ENCODE measurements at regions not wholly inside any gene's neighbourhood (a gene's known extent, or its start where the extent isn't known, plus 50 kb on each side); places are given as distances from the start of the nearest gene placed in this dataset.

GRCh38 chr3:105223815-105224214, 142.9 kb upstream of the ALCAM start:
- no peak for DNase-seq (ENCODE audit: low read depth in 6 of 9, low spot score in 9 of 9)
- no peaks in the 10 kb centered on the region for H3K9me3 ChIP-seq (ENCODE audit: control insufficient read depth in 2 of 2, insufficient read depth in 1 of 2, low read length in 1 of 2)
- no peak overlapping the region for H3K27ac ChIP-seq (ENCODE audit: low read depth in 1 of 2, low read length in 1 of 2)
- no peaks in the 10 kb centered on the region for H3K36me3 ChIP-seq (ENCODE audit: control insufficient read depth in 2 of 2, insufficient read depth in 2 of 2, low read length in 1 of 2)
- no peaks in the 10 kb centered on the region for H3K4me1 ChIP-seq (ENCODE audit: control insufficient read depth in 2 of 2, insufficient read depth in 2 of 2, low read length in 2 of 2)
- WGBS, result 94% methylated on average over 11 of the region's 11 CpGs
- H3K4me3 ChIP-seq (ENCODE audit: low read length in 2 of 2), result no peak overlapping the region
- no peaks in the 10 kb centered on the region for H3K27me3 ChIP-seq (ENCODE audit: control insufficient read depth in 2 of 2, insufficient read depth in 1 of 2, low read length in 1 of 2)

GRCh38 chr3:105228696-105229095, 138.0 kb upstream of the ALCAM start:
- Histone ChIP-seq H3K4me3 (ENCODE audit: low read length in 2 of 2) (no peak overlapping the region), H3K4me1 (ENCODE audit: control insufficient read depth in 2 of 2, insufficient read depth in 2 of 2, low read length in 2 of 2) (no peaks in the 10 kb centered on the region), H3K36me3 (ENCODE audit: control insufficient read depth in 2 of 2, insufficient read depth in 2 of 2, low read length in 1 of 2) (no peaks in the 10 kb centered on the region), H3K9me3 (ENCODE audit: control insufficient read depth in 2 of 2, insufficient read depth in 1 of 2, low read length in 1 of 2) (peaks cover 0 to 1% of the 10 kb centered on the region in 2 donors), H3K27me3 (ENCODE audit: control insufficient read depth in 2 of 2, insufficient read depth in 1 of 2, low read length in 1 of 2) (no peaks in the 10 kb centered on the region), H3K27ac (ENCODE audit: low read depth in 1 of 2, low read length in 1 of 2) (no peak overlapping the region)
- WGBS, result 89% methylated on average over 3 of the region's 3 CpGs
- DNase-seq (ENCODE audit: low read depth in 6 of 9, low spot score in 9 of 9), result no peak

DNA sequence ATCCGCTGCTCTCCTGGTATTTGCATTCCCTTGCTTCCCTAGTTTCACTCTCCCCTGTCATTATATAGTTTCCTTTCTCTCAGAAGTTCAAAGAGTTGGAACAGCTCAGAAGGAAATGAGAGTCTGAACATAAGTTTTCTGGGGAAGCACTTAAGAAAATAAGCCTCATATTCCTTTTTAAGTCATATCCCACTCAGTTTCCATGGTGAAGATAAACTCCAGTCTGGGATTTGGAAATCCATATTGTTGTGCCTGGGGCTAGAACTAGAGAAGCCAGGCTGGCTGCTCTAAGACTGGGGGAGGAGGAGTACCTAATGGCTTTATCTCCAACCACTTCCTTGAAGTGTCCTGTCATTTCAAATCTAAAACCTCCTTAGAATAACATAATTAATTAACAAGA, 134.2 kb upstream of the ALCAM start:
- Histone ChIP-seq H3K4me3 (ENCODE audit: low read length in 2 of 2) (no peak overlapping the region), H3K36me3 (ENCODE audit: control insufficient read depth in 2 of 2, insufficient read depth in 2 of 2, low read length in 1 of 2) (no peaks in the 10 kb centered on the region), H3K27me3 (ENCODE audit: control insufficient read depth in 2 of 2, insufficient read depth in 1 of 2, low read length in 1 of 2) (no peaks in the 10 kb centered on the region), H3K27ac (ENCODE audit: low read depth in 1 of 2, low read length in 1 of 2) (no peak overlapping the region), H3K9me3 (ENCODE audit: control insufficient read depth in 2 of 2, insufficient read depth in 1 of 2, low read length in 1 of 2) (peaks cover 0 to 1% of the 10 kb centered on the region in 2 donors), H3K4me1 (ENCODE audit: control insufficient read depth in 2 of 2, insufficient read depth in 2 of 2, low read length in 2 of 2) (no peaks in the 10 kb centered on the region)
- no peak for DNase-seq (ENCODE audit: low read depth in 6 of 9, low spot score in 9 of 9)
- 78% methylated on average over 1 of the region's 1 CpG for WGBS

DNA sequence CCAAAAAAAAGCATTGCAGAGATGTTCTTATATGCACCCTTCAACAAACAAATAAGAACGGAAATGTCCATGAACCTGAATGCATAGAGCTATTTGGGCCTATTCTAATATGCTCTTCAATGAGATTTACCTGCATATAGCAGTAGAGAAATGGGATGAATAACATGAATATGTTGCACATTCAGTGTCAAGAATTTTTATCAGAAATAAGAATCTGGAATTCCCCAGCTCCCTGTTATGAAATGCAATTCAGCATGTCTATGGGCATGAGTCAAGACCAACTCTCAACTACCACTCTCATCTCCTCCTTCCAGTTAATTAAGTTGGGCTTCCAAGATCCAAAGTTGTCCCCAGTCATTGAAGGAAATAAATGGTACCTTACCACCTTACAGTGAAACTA, 133.7 kb upstream of the ALCAM start:
- Histone ChIP-seq H3K27me3 (ENCODE audit: control insufficient read depth in 2 of 2, insufficient read depth in 1 of 2, low read length in 1 of 2) (no peaks in the 10 kb centered on the region), H3K4me3 (ENCODE audit: low read length in 2 of 2) (no peak overlapping the region), H3K4me1 (ENCODE audit: control insufficient read depth in 2 of 2, insufficient read depth in 2 of 2, low read length in 2 of 2) (no peaks in the 10 kb centered on the region), H3K36me3 (ENCODE audit: control insufficient read depth in 2 of 2, insufficient read depth in 2 of 2, low read length in 1 of 2) (no peaks in the 10 kb centered on the region), H3K9me3 (ENCODE audit: control insufficient read depth in 2 of 2, insufficient read depth in 1 of 2, low read length in 1 of 2) (peaks cover 0 to 1% of the 10 kb centered on the region in 2 donors), H3K27ac (ENCODE audit: low read depth in 1 of 2, low read length in 1 of 2) (no peak overlapping the region)
- no peak for DNase-seq (ENCODE audit: low read depth in 6 of 9, low spot score in 9 of 9)
- 95% methylated on average over 1 of the region's 1 CpG for WGBS

DNA sequence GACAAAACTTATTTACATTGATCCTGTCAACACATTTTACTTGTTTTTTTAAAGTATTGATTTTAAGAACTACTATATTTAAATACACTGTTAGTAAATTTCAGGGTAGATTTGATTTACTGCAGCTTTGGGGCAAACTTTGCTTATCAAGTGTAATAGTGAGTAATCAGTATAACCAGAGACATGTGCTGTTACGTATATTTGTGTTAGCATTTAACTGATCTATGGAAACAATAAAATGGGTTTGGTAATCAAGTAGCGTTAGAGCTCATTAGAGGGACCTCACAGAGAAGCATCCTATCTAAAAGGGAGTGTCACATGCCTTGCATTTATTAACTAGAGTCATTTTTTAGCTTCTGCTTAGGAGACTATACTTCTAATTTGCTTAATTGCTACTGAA, 131.5 kb upstream of the ALCAM start:
- DNase-seq (ENCODE audit: low read depth in 6 of 9, low spot score in 9 of 9), result no peak
- Histone ChIP-seq H3K36me3 (ENCODE audit: control insufficient read depth in 2 of 2, insufficient read depth in 2 of 2, low read length in 1 of 2) (no peaks in the 10 kb centered on the region), H3K9me3 (ENCODE audit: control insufficient read depth in 2 of 2, insufficient read depth in 1 of 2, low read length in 1 of 2) (no peaks in the 10 kb centered on the region), H3K4me3 (ENCODE audit: low read length in 2 of 2) (no peak overlapping the region), H3K27me3 (ENCODE audit: control insufficient read depth in 2 of 2, insufficient read depth in 1 of 2, low read length in 1 of 2) (no peaks in the 10 kb centered on the region), H3K27ac (ENCODE audit: low read depth in 1 of 2, low read length in 1 of 2) (no peak overlapping the region), H3K4me1 (ENCODE audit: control insufficient read depth in 2 of 2, insufficient read depth in 2 of 2, low read length in 2 of 2) (no peaks in the 10 kb centered on the region)
- 92% methylated on average over 2 of the region's 2 CpGs for WGBS

DNA sequence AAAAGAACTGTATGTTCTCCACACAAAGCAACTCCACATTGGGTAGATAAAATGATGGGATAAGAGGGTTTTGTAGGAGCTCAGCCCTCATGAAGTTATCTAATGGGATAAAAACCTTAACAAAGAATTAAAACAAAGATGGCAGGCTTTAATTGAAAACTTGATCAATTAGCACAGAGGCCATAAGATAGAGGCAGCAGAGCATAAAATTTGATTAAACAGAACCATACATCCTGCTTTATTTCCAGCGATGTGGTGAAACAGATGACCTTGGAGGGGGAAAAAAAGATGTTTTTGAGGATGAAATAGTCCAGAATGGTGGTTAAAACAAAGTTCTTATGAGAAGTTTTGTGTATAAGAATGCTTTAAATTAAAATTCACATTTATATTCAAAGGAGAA, 130.9 kb upstream of the ALCAM start:
- WGBS, result 96% methylated on average over 1 of the region's 1 CpG
- H3K27me3 ChIP-seq (ENCODE audit: control insufficient read depth in 2 of 2, insufficient read depth in 1 of 2, low read length in 1 of 2), result no peaks in the 10 kb centered on the region
- no peak overlapping the region for H3K27ac ChIP-seq (ENCODE audit: low read depth in 1 of 2, low read length in 1 of 2)
- no peak overlapping the region for H3K4me3 ChIP-seq (ENCODE audit: low read length in 2 of 2)
- H3K4me1 ChIP-seq (ENCODE audit: control insufficient read depth in 2 of 2, insufficient read depth in 2 of 2, low read length in 2 of 2), result no peaks in the 10 kb centered on the region
- DNase-seq (ENCODE audit: low read depth in 6 of 9, low spot score in 9 of 9), result no peak
- no peaks in the 10 kb centered on the region for H3K36me3 ChIP-seq (ENCODE audit: control insufficient read depth in 2 of 2, insufficient read depth in 2 of 2, low read length in 1 of 2)
- H3K9me3 ChIP-seq (ENCODE audit: control insufficient read depth in 2 of 2, insufficient read depth in 1 of 2, low read length in 1 of 2), result no peaks in the 10 kb centered on the region

DNA sequence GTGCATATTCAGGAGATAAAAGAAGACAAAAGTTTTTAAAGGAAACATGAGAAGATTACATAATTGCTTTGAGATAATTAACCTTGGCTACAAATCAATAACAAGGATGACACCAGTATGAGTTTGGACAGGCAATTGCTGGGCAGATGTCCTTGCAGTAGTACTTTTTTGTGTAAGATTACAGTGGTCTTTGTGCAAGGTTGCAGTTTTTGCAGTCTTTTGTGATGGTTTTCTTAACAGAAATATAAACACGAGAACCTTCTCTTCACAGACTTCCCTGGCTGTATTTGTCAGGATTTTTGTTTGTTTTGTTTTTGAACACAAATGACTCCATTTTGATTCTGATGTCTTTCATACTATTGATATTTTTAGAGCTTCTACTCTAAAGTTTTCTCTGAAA, 128.3 kb upstream of the ALCAM start:
- H3K9me3 ChIP-seq (ENCODE audit: control insufficient read depth in 2 of 2, insufficient read depth in 1 of 2, low read length in 1 of 2), result no peaks in the 10 kb centered on the region
- H3K4me3 ChIP-seq (ENCODE audit: low read length in 2 of 2), result no peak overlapping the region
- DNase-seq (ENCODE audit: low read depth in 6 of 9, low spot score in 9 of 9), result no peak
- H3K27me3 ChIP-seq (ENCODE audit: control insufficient read depth in 2 of 2, insufficient read depth in 1 of 2, low read length in 1 of 2), result no peaks in the 10 kb centered on the region
- WGBS, result 95% methylated on average over 1 of the region's 1 CpG
- no peaks in the 10 kb centered on the region for H3K4me1 ChIP-seq (ENCODE audit: control insufficient read depth in 2 of 2, insufficient read depth in 2 of 2, low read length in 2 of 2)
- no peak overlapping the region for H3K27ac ChIP-seq (ENCODE audit: low read depth in 1 of 2, low read length in 1 of 2)
- H3K36me3 ChIP-seq (ENCODE audit: control insufficient read depth in 2 of 2, insufficient read depth in 2 of 2, low read length in 1 of 2), result no peaks in the 10 kb centered on the region

- Histone ChIP-seq H3K9me3 (ENCODE audit: control insufficient read depth in 2 of 2, insufficient read depth in 1 of 2, low read length in 1 of 2) (no peaks in the 10 kb centered on the region), H3K27me3 (ENCODE audit: control insufficient read depth in 2 of 2, insufficient read depth in 1 of 2, low read length in 1 of 2) (no peaks in the 10 kb centered on the region), H3K27ac (ENCODE audit: low read depth in 1 of 2, low read length in 1 of 2) (no peak overlapping the region), H3K36me3 (ENCODE audit: control insufficient read depth in 2 of 2, insufficient read depth in 2 of 2, low read length in 1 of 2) (no peaks in the 10 kb centered on the region), H3K4me1 (ENCODE audit: control insufficient read depth in 2 of 2, insufficient read depth in 2 of 2, low read length in 2 of 2) (no peaks in the 10 kb centered on the region), H3K4me3 (ENCODE audit: low read length in 2 of 2) (no peak overlapping the region)
- WGBS, result 88% methylated on average over 2 of the region's 2 CpGs
- DNase-seq (ENCODE audit: low read depth in 6 of 9, low spot score in 9 of 9), result no peak
Observed at GRCh38 chr3:105243076-105243475, 123.6 kb upstream of the ALCAM start.

DNA sequence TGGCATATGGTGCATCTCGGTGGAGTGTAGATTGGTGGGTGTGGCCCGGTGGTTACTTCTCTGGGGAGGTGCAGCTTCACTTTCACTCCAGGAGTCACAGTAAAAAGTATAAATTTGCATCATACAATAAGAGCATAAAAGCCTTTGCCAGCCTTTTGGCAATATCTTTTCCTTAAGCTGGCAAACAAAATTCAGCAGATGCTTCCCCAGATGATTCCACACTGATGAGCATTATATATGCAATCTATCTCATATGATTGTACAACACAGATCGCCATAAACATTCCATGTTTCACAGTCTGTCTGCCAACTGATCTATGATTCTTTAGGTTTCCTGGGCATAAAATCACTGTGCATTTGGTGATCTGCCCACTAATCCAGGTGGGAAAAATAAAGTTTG, 120.2 kb upstream of the ALCAM start:
- Histone ChIP-seq H3K4me3 (ENCODE audit: low read length in 2 of 2) (no peak overlapping the region), H3K27me3 (ENCODE audit: control insufficient read depth in 2 of 2, insufficient read depth in 1 of 2, low read length in 1 of 2) (no peaks in the 10 kb centered on the region), H3K27ac (ENCODE audit: low read depth in 1 of 2, low read length in 1 of 2) (no peak overlapping the region), H3K36me3 (ENCODE audit: control insufficient read depth in 2 of 2, insufficient read depth in 2 of 2, low read length in 1 of 2) (no peaks in the 10 kb centered on the region), H3K9me3 (ENCODE audit: control insufficient read depth in 2 of 2, insufficient read depth in 1 of 2, low read length in 1 of 2) (peaks cover 0 to 2% of the 10 kb centered on the region in 2 donors), H3K4me1 (ENCODE audit: control insufficient read depth in 2 of 2, insufficient read depth in 2 of 2, low read length in 2 of 2) (no peaks in the 10 kb centered on the region)
- 95% methylated on average over 3 of the region's 3 CpGs for WGBS
- no peak for DNase-seq (ENCODE audit: low read depth in 6 of 9, low spot score in 9 of 9)

DNA sequence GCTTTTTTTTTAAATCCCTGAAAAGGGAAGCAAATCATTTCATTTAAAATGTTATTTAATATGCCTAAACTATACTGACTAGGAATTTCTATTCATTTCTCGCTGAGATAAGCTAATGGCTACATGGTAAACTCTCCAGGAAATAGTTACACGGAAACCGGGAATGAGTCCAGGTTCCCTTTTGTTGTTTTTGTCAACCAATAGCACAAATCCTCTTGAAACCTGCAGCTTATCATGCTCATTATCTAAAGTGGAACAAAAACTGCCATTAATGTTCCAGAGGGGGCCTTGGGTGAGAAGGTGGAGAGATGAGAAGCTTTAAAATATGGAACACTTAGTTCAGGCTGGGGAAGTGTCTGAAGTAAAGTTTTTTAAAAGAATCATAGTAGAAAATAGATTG, 113.5 kb upstream of the ALCAM start:
- no peaks in the 10 kb centered on the region for H3K36me3 ChIP-seq (ENCODE audit: control insufficient read depth in 2 of 2, insufficient read depth in 2 of 2, low read length in 1 of 2)
- no peaks in the 10 kb centered on the region for H3K27me3 ChIP-seq (ENCODE audit: control insufficient read depth in 2 of 2, insufficient read depth in 1 of 2, low read length in 1 of 2)
- H3K27ac ChIP-seq (ENCODE audit: low read depth in 1 of 2, low read length in 1 of 2), result no peak overlapping the region
- H3K4me3 ChIP-seq (ENCODE audit: low read length in 2 of 2), result no peak overlapping the region
- peaks cover 0 to 2% of the 10 kb centered on the region in 2 donors for H3K9me3 ChIP-seq (ENCODE audit: control insufficient read depth in 2 of 2, insufficient read depth in 1 of 2, low read length in 1 of 2)
- H3K4me1 ChIP-seq (ENCODE audit: control insufficient read depth in 2 of 2, insufficient read depth in 2 of 2, low read length in 2 of 2), result no peaks in the 10 kb centered on the region
- 76% methylated on average over 3 of the region's 3 CpGs for WGBS
- DNase-seq (ENCODE audit: low read depth in 6 of 9, low spot score in 9 of 9), result no peak
